ENCODE measurements at regions not wholly inside any gene's neighbourhood (a gene's known extent, or its start where the extent isn't known, plus 50 kb on each side); places are given as distances from the start of the nearest gene placed in this dataset.
"Not testable (repeated sequence)": the region's sequence is repeated elsewhere in the genome, so short reads cannot be mapped to it uniquely, and the experiment has no call there.

DNA sequence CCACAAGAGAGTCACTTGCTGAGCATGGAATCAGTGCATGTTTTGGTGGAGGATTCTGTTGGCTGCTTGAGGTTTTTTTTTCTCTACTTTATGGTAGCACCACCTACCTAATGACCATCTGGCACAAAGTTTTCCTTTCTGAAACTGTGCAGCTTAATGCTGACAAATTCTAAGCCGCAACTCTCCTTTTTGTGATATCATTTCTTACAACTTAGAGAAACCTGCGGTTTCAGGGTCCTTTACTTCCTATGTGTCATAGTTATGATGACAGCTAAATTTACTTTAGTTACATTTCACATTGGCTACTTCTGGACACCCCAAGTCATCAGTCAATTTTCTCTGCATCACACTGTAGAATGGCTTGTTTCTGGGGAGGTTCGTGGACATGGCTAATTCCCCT, 115.4 kb upstream of the TMTC4 start:
- no peak for DNase-seq (ENCODE audit: low spot score)
- Mint-ChIP-seq H3K27me3 (ENCODE audit: low read depth) (no peaks in the 10 kb centered on the region), H3K4me1 (ENCODE audit: low read depth) (no peaks in the 10 kb centered on the region), H3K27ac (ENCODE audit: unreplicated experiment) (no peak overlapping the region), H3K9me3 (ENCODE audit: low read depth) (peaks cover 21% of the 10 kb centered on the region), H3K36me3 (ENCODE audit: low read depth) (peaks cover 5% of the 10 kb centered on the region), H3K4me3 (ENCODE audit: unreplicated experiment) (no peak overlapping the region)
- TF ChIP-seq, protein P1, sequence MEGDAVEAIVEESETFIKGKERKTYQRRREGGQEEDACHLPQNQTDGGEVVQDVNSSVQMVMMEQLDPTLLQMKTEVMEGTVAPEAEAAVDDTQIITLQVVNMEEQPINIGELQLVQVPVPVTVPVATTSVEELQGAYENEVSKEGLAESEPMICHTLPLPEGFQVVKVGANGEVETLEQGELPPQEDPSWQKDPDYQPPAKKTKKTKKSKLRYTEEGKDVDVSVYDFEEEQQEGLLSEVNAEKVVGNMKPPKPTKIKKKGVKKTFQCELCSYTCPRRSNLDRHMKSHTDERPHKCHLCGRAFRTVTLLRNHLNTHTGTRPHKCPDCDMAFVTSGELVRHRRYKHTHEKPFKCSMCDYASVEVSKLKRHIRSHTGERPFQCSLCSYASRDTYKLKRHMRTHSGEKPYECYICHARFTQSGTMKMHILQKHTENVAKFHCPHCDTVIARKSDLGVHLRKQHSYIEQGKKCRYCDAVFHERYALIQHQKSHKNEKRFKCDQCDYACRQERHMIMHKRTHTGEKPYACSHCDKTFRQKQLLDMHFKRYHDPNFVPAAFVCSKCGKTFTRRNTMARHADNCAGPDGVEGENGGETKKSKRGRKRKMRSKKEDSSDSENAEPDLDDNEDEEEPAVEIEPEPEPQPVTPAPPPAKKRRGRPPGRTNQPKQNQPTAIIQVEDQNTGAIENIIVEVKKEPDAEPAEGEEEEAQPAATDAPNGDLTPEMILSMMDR (IDR thresholded peaks at IDR 0.05) = no peak

DNA sequence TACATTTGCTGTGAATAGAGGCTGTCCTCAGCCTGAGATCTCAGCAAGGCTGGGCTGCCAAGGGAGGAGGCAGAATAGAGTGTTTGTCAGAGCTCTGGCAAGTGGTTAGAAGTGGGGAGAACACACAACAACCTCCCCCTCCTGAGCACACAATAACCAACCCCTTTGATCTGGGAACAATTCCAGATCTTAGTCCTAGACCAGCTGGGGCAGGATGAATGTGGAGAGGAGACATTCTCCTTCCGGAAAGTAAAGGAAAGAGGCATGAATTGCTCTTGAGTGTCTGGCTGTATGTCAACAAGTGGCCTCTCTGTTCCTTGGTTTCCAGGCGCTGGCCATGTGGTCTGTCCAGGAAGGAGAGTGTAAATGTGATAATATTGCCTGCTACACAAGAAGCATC, 114.9 kb upstream of the TMTC4 start:
- Mint-ChIP-seq H3K9me3 (ENCODE audit: low read depth) (peaks cover 21% of the 10 kb centered on the region), H3K27ac (ENCODE audit: unreplicated experiment) (no peak overlapping the region), H3K4me3 (ENCODE audit: unreplicated experiment) (no peak overlapping the region), H3K36me3 (ENCODE audit: low read depth) (peaks cover 5% of the 10 kb centered on the region), H3K4me1 (ENCODE audit: low read depth) (no peaks in the 10 kb centered on the region), H3K27me3 (ENCODE audit: low read depth) (no peaks in the 10 kb centered on the region)
- TF ChIP-seq, protein P1 (IDR thresholded peaks at IDR 0.05) = no peak
- no peak for DNase-seq (ENCODE audit: low spot score)

DNA sequence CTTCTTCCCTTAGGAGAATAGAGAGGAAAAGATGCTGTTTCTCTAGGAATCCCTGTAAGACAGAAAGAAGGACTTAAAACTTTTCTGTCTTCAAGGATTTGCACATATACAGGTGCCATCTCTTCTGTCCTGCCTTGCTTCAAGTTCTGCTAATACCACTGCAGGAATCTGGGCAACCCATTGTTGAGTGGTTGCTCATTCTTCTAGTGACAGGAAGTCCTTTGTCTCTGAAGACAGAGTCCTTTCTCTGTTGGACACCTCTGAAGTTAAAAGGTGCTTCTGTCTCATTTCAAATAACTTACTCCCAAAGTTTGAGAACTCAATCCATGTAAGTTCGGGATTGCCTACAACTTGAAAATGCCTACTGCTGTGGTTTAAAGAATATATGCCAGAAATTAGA, 114.4 kb upstream of the TMTC4 start:
- Mint-ChIP-seq H3K9me3 (ENCODE audit: low read depth) (peaks cover 21% of the 10 kb centered on the region), H3K27me3 (ENCODE audit: low read depth) (no peaks in the 10 kb centered on the region), H3K36me3 (ENCODE audit: low read depth) (peaks cover 5% of the 10 kb centered on the region), H3K4me1 (ENCODE audit: low read depth) (no peaks in the 10 kb centered on the region), H3K27ac (ENCODE audit: unreplicated experiment) (no peak overlapping the region), H3K4me3 (ENCODE audit: unreplicated experiment) (no peak overlapping the region)
- TF ChIP-seq, protein P1 (IDR thresholded peaks at IDR 0.05) = no peak
- DNase-seq (ENCODE audit: low spot score) = no peak

DNA sequence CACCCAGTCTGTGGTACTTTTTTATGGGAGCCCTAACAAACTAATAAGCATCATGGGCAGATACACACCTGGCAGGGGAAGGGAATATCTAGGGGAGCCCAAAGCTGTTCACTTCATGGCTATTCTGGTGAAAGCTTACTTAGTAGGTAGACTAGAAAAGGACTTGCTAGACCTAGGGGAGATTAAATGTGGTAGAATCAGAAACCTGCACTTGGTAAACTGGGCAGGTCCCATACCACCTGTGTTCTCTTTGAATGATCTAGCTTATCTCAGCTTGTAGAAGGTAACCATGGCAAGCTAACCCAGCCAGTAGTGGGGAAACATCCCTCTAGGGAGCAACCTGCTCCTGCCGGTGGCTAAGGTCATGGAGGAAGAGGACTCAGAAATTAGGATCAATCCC, 113.9 kb upstream of the TMTC4 start:
- TF ChIP-seq, protein P1 (IDR thresholded peaks at IDR 0.05) = no peak
- H3K4me1 Mint-ChIP-seq (ENCODE audit: low read depth) = no peaks in the 10 kb centered on the region
- H3K4me3 Mint-ChIP-seq (ENCODE audit: unreplicated experiment) = no peak overlapping the region
- H3K9me3 Mint-ChIP-seq (ENCODE audit: low read depth) = peaks cover 17% of the 10 kb centered on the region
- H3K36me3 Mint-ChIP-seq (ENCODE audit: low read depth) = peaks cover 5% of the 10 kb centered on the region
- no peak for DNase-seq (ENCODE audit: low spot score)
- no peak overlapping the region for H3K27ac Mint-ChIP-seq (ENCODE audit: unreplicated experiment)
- no peaks in the 10 kb centered on the region for H3K27me3 Mint-ChIP-seq (ENCODE audit: low read depth)

DNA sequence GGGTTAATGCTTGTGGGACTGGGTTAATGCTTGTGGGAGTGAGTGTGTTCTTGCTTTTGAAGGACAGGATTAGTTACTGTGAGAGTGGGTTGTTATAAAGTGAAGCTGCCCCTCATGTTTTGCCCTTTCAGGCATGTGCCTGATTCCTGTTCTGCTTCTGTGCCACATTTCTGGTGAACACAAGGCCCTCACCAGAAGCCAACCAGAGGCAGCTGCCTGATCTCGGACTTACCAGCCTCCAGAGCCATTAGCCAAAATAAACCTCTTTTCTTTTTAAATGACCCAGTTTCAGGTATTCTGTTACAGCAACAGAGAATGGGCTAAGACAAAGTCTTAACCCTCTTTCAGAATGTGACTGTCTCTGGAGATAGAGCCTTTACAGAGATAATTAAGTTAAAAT, 113.3 kb upstream of the TMTC4 start:
- Mint-ChIP-seq H3K9me3 (ENCODE audit: low read depth) (peaks cover 12% of the 10 kb centered on the region), H3K27me3 (ENCODE audit: low read depth) (no peaks in the 10 kb centered on the region), H3K27ac (ENCODE audit: unreplicated experiment) (no peak overlapping the region), H3K4me3 (ENCODE audit: unreplicated experiment) (no peak overlapping the region), H3K36me3 (ENCODE audit: low read depth) (no peaks in the 10 kb centered on the region), H3K4me1 (ENCODE audit: low read depth) (no peaks in the 10 kb centered on the region)
- TF ChIP-seq, protein P1 (IDR thresholded peaks at IDR 0.05) = no peak
- no peak for DNase-seq (ENCODE audit: low spot score)

DNA sequence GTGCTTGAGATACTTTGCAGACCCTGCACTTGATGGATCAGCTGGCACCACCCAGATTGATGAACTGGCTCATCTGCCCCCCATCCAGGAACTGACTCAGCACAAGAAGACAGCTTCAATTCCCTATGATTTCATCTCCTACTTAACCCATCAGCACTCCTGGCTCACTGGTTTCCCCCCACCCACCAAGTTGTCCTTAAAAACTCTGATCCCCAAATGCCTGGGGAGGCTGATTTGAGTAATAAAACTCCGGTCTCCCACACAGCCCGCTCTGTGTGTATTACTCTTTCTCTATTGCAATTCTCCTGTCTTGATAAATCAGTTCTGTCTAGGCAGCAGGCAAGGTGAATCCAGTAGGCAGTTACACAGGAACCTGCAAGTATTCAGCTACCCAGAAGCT, 102.1 kb upstream of the TMTC4 start:
- H3K4me1 Mint-ChIP-seq (ENCODE audit: low read depth); H3K27me3 Mint-ChIP-seq (ENCODE audit: low read depth); H3K36me3 Mint-ChIP-seq (ENCODE audit: low read depth); H3K4me3 Mint-ChIP-seq (ENCODE audit: unreplicated experiment); H3K9me3 Mint-ChIP-seq (ENCODE audit: low read depth); H3K27ac Mint-ChIP-seq (ENCODE audit: unreplicated experiment); DNase-seq (ENCODE audit: low spot score): not testable (repeated sequence)
